ENCODE measurements at regions not wholly inside any gene's neighbourhood (a gene's known extent, or its start where the extent isn't known, plus 50 kb on each side); places are given as distances from the start of the nearest gene placed in this dataset.

DNA sequence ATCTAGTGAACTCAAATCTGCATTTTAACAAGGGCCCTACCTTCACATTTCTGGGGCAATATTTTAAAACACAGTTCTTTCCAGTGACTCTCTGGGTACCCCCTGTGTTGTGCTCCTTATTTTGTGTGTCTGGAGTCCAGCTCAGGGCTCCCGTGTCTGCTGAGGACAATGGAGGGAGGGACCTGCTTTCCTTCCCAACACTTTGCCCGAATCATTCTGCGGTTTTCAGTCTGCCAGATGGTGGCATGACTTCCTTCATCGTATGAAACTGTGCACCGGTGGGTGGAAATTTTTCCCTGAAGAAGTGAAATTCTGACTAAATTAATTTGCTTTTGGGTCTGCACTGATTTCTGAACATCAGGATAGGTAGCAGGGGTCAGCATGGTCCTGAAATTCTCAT is 153.6 kb upstream of the CD180 start:
- H2BK5ac ChIP-seq (ENCODE audit: insufficient read length, low read length) = no peak overlapping the region
- TF ChIP-seq, protein P1, sequence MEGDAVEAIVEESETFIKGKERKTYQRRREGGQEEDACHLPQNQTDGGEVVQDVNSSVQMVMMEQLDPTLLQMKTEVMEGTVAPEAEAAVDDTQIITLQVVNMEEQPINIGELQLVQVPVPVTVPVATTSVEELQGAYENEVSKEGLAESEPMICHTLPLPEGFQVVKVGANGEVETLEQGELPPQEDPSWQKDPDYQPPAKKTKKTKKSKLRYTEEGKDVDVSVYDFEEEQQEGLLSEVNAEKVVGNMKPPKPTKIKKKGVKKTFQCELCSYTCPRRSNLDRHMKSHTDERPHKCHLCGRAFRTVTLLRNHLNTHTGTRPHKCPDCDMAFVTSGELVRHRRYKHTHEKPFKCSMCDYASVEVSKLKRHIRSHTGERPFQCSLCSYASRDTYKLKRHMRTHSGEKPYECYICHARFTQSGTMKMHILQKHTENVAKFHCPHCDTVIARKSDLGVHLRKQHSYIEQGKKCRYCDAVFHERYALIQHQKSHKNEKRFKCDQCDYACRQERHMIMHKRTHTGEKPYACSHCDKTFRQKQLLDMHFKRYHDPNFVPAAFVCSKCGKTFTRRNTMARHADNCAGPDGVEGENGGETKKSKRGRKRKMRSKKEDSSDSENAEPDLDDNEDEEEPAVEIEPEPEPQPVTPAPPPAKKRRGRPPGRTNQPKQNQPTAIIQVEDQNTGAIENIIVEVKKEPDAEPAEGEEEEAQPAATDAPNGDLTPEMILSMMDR (conservative IDR thresholded peaks at IDR 0.05) = no peak
- no peak overlapping the region for H3K23ac ChIP-seq (ENCODE audit: insufficient read length, low read depth, low read length)
- DNase-seq = no peak
- WGBS (ENCODE audit: extremely low coverage, insufficient read length, low lambda C conversion rate) = no CpG with 5 or more reads among the region's 5 CpGs
- H3K9me3 Mint-ChIP-seq = peaks cover under 1 to 4% of the 10 kb centered on the region in 2 experiments
- H4K20me1 ChIP-seq (ENCODE audit: control insufficient read depth, insufficient read depth, insufficient read length) = no peaks in the 10 kb centered on the region
- no peak overlapping the region for H4K91ac ChIP-seq (ENCODE audit: insufficient read length, low read depth, low read length)
- peaks cover 0 to 8% (median 3%) of the 10 kb centered on the region in 3 experiments; a peak in 4 of 7 replicates for H3K36me3 Mint-ChIP-seq (ENCODE audit: insufficient read depth in 1 of 3, low read depth in 3 of 3)
- no peaks in the 10 kb centered on the region for H3K27me3 Mint-ChIP-seq (ENCODE audit: low read depth)
- H2BK12ac ChIP-seq (ENCODE audit: insufficient read length, low read depth, low read length) = no peak overlapping the region
- H3K27me3 ChIP-seq (ENCODE audit: insufficient read depth, low read length) = no peaks in the 10 kb centered on the region
- H3K27ac Mint-ChIP-seq = peak overlapping the region in 1 of 3 experiments; percentile 42; a peak in 1 of 7 replicates
- H3K27ac ChIP-seq (ENCODE audit: insufficient read length, low read depth, low read length) = no peak overlapping the region
- no peaks in the 10 kb centered on the region for H3K9me3 ChIP-seq (ENCODE audit: control insufficient read depth, low read depth, low read length)
- no peak overlapping the region for H3K4me3 Mint-ChIP-seq
- H2AK5ac ChIP-seq (ENCODE audit: insufficient read length, low read length) = no peak overlapping the region
- no peak overlapping the region for H4K5ac ChIP-seq (ENCODE audit: insufficient read length, low read depth, low read length)
- no peaks in the 10 kb centered on the region for H3K23me2 ChIP-seq (ENCODE audit: insufficient read length, low read depth, low read length, poor library complexity, severe bottlenecking)
- H3K18ac ChIP-seq (ENCODE audit: insufficient read length, low read depth, low read length) = no peak overlapping the region
- no peak overlapping the region for H3K9ac ChIP-seq (ENCODE audit: extremely low read depth, insufficient read length, low read length)
- H2BK15ac ChIP-seq (ENCODE audit: low read depth, low read length) = no peak overlapping the region
- H3K14ac ChIP-seq (ENCODE audit: insufficient read depth, low read length) = no peak overlapping the region
- no peaks in the 10 kb centered on the region for H3K79me1 ChIP-seq (ENCODE audit: insufficient read depth, low read depth, low read length, poor library complexity, severe bottlenecking)
- H3K4me1 ChIP-seq (ENCODE audit: insufficient read depth, low read length) = peaks cover 8% of the 10 kb centered on the region; the same call in 1 of the 2 replicates
- H2BK20ac ChIP-seq (ENCODE audit: low read depth, low read length, poor library complexity, severe bottlenecking) = no peak overlapping the region
- H3K79me2 ChIP-seq (ENCODE audit: insufficient read depth, low read length) = no peaks in the 10 kb centered on the region
- H2BK120ac ChIP-seq (ENCODE audit: low read depth, low read length, poor library complexity, severe bottlenecking) = no peak overlapping the region
- H3K56ac ChIP-seq (ENCODE audit: insufficient read length, low read depth, low read length) = no peak overlapping the region
- no peak overlapping the region for H2AFZ ChIP-seq (ENCODE audit: low read length)
- H4K8ac ChIP-seq (replicated peaks; ENCODE audit: insufficient read length, low read depth, low read length) = no peak overlapping the region
- H3K4ac ChIP-seq (ENCODE audit: low read depth, low read length) = no peak overlapping the region
- no peak overlapping the region for H3K4me2 ChIP-seq (ENCODE audit: insufficient read depth, insufficient read length, low read length)
- no peak overlapping the region for H3T11ph ChIP-seq (ENCODE audit: low read length)
- H3K4me1 Mint-ChIP-seq = peaks cover 41% of the 10 kb centered on the region in 2 experiments
